Right lobe of liver (tissue), 4 donors: ENCODE measurements at regions not wholly inside any gene's neighbourhood (a gene's known extent, or its start where the extent isn't known, plus 50 kb on each side); places are given as distances from the start of the nearest gene placed in this dataset.

Source experiments
- CTCF ChIP-seq, 4 donors: fragments of 200-600 bp in 3 of 4; fragments of 450-650 bp in 1 of 4; IDR thresholded peaks; one replicate each; pipeline versions ENCODE4 v1.5.1 to v1.8.0; 2016 to 2022; ENCODE audit warnings: antibody characterized with exemption in 4 of 4, mild to moderate bottlenecking in 2 of 4
- POLR2A ChIP-seq: fragments of 450-650 bp; IDR thresholded peaks from one replicate; pipeline ENCODE4 v1.6.1; 2017; ENCODE audit warnings: antibody characterized with exemption, mild to moderate bottlenecking
- donor health status: DM: no; HTN: no; CAD: no.
- donor health status: DM: no; HTN: no; CAD: no.
- donor health status: DM: no; HTN: yes; CAD: no.

GRCh38 chr5:74334062-74334761, 306.3 kb downstream of the ENC1 start:
- TF ChIP-seq POLR2A (no peak), CTCF (IDR thresholded peaks at IDR 0.05) (no peak)
